ENCODE measurements at regions not wholly inside any gene's neighbourhood (a gene's known extent, or its start where the extent isn't known, plus 50 kb on each side); places are given as distances from the start of the nearest gene placed in this dataset.

DNA sequence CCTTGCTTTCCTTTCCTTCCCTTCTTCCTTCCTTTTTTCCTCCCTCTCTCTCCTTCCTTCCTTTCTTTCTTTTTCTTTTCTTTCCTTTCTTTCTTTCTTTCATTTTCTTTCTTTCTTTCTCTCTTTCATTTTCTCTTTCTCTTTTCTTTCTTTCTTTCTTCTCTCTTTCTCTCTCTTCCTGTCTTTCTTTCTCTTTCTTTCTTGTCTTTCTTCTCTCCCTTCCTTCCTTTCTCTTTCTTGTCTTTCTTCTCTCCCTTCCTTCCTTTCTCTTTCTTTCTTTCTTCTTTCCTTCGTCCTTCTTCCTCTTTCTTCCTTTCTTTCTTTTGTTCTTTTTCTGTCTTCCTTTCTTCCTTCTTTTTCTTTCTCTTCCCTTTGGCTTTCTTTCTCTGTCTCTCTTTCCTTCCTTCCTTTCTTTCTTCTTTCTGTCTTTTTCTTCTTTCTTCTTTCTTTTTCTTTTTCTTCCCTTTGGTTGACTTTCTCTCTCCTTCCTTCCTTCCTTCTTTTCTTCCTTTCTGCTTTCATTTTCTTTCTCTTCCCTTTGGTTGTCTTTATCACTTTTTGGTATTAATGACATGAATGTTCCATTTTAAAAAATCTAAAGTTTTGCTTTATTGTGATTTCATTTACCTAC is 496.4 kb upstream of the CBLB start:
- no peak for DNase-seq

DNA sequence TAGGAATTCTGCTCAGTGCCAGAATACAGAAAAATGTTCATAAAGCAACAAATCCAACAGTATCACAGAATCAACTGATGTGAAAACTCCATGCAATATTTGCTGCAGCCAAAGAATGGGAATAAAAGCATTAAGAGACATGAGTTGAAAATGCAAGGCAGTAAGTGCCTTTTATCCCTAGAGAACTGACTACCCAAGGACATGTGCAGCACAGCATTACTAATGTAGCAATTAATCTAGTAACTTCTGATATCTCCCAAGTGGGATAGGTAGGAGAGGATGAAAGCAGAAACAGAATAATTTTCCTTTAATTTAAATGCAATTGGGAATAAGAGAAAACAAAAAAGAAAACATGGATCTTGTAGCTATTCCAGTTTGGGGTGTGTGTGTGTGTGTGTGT is 497.5 kb upstream of the CBLB start:
- DNase-seq: no peak

DNA sequence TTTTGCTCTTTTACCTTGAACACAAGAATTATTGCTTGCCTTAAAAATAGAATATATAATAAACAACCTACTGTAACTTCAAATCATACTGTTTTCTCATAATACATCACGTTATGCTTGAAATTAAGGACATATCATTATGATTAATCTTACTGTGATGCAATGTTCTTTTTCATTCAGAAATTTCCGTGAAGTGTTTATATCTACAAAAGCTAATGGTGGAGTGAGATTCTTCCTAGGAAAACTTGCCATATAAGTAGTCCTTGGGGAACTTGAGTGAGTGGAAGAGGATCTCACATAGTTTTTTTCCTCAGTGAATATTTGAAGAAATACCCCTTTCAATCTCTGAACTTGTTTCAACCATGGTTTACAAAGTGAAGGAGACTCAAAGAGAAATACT is 498.7 kb upstream of the CBLB start:
- no peak for DNase-seq

DNA sequence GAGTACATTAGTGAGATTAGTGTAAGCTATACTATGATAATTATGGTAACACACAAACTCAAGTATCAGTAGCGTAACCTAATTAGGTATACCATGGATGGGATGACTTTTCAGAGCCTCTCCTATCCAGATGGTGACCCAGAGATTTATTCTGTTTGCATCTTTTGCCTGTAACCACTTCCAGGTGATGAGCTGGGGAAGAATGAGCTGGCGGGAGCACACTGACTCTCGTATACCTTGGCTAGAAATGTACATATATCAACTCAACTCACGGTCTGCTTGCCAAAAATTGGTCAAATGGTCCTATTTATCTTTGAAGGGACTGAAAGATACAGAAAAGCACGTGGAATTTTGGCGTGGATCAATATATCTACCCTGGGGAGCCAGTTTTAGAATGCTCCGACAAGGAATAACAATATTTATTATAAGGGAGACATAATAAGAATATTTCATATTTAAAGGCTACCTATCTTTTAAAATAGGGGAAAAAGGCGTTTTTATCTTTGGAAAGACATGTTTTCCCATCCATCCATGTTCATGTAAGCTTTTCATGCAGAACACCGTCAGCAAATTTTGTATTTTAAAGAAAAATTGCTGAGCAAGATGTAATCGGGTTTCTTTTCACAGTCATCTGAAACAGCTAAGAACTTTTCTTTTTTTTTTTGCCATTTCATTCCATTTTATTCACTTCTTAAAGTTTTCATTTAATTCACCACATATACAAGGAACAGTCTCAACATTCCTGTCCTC is 502.6 kb upstream of the CBLB start:
- DNase-seq: no peak

DNA sequence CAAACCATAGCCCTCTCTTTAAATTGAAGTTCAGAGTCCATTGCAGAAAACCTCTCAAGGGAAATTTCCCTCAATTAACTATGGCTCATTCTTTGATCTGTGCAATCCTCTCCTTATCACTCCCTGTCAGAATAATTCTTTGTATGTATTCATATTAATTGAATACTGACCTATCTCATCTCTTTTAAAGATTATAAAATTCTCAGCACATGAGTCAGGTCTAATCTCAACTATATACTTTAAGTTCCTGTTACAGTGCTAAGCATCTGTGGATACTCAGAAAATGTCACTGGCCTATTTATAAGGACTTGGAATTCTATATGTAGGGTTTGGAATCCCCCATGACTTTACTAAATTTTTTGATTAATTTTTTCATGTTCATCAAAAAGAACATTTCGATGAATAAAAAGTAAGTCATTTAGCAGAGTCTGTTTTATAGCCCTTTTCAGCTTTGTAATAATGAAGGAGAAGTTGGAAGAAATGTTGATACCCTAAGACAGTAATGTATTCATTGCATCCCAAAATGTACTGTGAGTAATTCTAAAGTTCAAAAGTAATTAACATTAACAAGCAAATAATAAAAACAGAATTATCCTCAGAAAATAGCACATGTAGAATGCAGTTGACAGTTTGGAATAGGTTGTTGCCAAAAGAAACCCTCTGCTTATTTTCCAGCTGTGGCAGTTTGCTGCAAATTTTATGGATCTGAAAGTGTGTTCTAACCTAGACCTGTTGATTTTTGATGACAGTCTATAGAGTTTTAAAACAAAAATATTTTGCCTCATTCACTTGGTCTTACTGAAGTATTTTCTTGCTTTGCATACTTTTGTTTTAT is 503.4 kb upstream of the CBLB start:
- DNase-seq: no peak

DNA sequence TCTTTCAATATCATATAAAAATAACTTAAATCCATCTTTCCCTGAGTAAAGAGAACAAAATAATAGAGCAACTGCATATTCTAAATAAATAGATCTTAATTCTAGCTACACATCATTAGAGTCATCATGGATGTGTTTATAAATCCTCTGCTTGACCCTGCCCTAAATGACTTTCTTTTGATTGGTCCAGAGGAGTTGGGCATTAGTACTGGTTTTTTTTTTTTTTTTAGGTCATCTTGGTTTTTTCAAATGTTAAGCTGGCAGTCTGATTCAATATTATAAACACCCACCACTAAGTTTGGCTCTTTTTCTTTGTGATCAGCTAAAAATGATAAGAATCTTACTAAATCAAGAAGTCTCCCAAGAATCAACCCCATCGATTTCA is 504.0 kb upstream of the CBLB start:
- DNase-seq: no peak

DNA sequence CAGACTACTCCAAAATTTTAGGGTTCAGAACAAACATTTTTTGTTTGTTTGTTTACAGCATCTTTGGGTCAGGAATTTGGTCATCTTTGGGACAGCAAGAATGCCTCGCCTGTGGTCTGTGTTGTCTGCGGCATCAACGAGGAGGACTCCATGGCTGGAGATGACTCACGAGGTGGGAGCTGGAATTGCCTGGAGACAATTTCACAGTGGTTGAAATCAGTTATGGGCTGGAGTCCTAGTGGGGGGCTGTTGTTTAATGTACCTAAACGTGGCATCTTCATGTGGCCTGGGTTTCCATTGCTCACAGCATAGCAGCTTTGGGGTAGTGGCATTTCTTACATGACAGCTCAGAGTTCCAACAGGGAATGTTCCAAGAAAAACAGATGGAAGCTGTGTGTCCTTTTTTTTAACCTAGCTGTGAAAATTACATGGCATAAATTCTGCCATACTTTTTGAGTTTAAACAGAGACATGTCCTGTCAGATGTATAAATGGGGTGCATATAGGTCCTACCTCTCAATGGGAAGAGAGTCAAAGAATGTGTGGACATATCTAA is 507.3 kb upstream of the CBLB start:
- DNase-seq: peak; percentile 62

DNA sequence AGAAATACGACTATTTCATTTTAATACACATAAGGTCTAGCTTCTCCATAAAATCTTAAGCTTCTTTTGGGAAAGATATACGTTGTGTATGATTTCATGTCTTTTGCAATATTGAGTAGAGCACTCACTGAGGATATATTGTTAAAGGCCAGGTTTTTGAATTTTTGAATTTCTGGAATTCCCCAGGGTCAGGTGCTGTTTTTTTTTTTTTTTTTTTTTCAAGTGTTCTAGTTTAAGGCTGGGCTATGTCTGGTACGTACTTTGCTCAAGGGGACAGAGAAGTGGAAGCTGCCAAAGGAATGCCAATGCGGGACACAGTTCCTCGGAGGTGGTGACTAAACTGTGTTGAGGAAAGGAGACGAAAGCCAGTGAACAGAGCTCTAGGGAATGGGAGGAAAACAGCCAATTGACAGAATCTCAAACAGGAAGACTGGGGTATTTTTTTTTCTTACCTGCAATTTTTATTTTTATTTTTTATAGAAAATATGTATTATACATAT is 510.5 kb upstream of the CBLB start:
- DNase-seq: peak; percentile 84

DNA sequence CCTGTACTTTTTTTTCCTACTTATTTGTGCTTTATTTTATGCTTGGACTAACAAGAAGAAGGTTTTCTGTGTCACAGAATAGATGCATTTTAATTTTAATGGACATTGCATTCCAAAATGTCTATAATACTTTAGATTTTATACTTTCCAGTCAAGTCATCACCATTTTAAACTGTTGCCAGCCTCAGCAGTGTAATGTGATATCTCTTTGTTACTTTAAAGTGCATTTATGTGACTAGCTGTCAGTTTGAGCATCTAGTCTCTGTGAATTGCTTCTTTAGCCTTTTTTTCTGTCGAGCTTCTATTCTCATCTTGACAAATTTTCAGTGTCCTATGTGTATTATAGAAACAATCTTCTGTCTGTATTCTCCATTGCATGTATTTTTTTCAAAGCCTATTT is 511.4 kb upstream of the CBLB start:
- DNase-seq: no peak

DNA sequence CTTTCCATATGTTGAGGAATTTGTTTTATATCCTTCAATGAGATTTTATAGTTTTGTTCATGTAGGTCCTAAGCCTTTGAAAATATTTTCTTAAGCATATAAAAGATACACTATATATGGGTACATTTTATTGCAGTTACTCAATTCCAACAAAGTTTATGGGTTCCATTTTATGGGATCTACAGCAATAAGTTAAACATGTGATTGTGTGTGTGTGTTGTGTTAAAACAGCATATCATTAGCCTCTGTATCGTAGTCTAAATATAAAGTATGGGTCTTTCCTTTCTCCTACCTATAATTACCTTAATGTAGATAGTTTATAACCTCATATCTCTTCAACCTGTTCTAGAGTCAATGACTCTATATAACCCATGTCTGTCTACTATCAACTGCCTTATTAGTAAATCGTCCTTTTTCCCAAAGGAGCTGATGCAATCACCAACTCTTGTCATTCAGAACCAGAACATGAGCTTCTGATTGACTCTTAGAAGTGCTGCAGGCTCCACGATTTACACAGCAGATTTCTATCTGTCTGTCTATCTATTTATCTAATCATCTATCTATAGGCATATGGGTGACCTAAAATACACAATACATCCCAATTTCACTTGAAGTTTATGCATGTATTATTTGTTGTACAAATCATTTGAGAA is 512.6 kb upstream of the CBLB start:
- DNase-seq: no peak

DNA sequence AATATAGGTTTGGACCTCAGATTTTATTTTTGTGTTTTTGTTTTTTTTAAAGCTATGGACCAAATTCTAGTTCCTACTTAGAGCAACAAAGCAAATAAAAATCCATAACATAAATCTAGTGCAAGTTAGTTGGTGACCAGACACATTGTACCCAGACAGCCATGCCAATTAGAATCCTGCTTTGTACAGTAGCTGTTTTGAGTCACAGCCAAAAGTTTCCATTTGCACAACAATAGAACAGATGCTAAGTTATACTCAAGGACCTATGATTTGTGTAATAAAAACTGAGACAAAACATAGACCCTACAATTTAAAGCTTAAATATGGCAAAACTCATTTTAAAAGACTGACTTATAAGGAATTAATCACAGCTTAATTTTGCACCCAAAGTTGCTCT is 513.1 kb upstream of the CBLB start:
- no peak for DNase-seq

DNA sequence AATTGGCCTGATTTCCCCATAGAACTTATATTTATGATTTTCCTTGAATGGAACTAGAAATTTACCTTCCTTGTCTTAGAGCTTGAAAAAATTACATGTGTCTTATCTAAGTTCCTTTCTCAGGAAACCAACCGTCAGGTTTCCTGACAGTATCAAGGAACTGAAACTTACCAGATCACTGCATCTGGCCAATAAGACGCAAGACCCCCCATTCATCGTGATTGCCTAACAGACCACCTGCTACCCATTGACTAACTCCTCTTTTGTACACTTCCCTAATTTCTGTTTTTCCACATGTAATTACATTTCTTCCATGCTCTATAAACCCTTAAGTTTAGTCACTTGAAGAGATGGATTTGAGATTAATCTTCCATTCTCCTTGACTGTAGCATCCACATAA is 517.2 kb upstream of the CBLB start:
- no peak for DNase-seq

DNA sequence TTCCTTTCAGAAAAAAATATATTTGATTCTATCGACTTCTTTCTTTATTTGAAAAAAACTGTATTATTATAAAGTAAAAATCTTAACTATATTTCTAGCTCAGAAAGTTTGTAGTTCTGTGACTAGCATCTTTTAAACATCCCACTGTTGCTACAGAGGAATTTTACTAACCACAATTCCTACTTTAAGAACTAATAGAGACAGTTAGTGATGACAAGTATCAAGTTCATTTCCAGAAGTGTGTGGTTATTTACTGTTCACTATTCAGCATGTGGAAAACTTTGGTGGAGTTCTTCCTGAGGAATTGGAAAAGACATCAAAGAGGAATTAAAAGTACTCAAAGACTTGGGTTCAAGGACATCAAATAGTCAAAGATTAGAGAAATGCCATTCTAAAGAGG is 524.1 kb upstream of the CBLB start:
- no peak for DNase-seq

DNA sequence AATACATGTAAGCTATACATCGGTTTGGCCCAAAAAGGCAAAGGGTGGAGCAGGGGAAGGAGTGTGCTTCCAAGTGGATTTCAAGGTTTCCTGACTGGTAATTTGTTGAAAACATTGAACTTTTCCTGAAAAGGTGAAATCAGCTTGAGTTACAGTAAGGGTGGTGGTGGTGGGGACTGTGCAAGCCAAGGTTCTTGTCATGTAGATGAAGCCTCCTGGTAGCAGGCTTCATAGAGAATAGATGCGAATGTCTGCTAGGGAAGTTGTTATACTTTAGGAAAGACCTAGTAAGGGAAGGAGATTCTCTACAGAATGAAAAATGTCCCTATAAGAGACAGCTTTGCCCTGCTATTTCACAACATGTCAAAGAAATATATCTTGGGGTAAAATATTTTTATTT is 528.2 kb upstream of the CBLB start:
- no peak for DNase-seq

DNA sequence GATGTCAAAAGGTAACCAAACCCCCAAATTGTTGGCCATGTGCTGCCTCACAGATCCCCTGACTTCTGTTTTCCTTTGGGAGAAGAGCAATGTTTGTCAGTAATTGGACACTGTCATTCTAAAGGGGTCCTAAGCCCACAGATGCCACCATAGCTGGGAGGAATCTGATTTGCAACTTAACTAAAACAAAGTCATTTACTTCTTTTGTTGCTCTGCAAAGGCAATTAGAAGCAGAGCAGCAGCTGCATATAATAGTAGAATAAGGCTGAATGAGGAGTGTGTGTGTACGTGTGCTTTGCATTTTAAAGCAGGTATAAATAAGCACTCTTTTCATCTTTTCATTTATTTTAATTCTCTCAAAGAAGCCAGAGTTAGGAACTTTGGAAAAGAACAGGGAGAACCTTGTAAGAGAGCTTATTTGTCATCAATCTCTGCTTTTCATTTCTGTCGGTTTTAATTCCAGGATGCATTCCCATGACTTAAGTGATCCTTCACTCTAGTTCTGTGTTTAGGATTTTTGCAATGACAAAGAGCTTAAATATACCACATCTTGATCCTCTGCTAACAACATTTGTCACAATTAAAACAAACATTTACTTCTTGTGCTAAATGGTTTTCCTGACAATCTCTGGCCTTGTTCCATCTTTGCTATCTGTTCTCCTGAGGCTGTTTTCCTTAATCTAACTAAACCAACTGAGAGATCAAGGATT is 530.2 kb upstream of the CBLB start:
- no peak for DNase-seq

DNA sequence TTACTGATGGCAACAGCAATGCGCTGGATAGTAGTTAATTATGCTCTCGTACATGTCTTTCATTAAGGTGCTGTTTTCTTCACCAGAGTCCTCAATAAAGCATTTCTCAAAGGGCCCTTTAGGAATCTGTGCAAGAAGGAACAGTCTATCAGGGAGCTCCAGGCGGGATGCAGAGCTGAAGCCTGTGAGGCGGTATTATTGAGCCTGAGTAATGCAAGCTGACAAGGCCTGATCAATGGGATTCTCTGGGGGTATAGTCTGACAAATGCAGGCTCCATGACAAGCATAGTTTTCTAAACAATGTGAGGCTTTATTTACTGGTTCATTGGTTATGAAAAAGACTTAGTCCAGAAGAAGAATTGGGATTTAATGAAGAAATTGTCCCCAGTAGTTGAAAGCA is 530.9 kb upstream of the CBLB start:
- no peak for DNase-seq

DNA sequence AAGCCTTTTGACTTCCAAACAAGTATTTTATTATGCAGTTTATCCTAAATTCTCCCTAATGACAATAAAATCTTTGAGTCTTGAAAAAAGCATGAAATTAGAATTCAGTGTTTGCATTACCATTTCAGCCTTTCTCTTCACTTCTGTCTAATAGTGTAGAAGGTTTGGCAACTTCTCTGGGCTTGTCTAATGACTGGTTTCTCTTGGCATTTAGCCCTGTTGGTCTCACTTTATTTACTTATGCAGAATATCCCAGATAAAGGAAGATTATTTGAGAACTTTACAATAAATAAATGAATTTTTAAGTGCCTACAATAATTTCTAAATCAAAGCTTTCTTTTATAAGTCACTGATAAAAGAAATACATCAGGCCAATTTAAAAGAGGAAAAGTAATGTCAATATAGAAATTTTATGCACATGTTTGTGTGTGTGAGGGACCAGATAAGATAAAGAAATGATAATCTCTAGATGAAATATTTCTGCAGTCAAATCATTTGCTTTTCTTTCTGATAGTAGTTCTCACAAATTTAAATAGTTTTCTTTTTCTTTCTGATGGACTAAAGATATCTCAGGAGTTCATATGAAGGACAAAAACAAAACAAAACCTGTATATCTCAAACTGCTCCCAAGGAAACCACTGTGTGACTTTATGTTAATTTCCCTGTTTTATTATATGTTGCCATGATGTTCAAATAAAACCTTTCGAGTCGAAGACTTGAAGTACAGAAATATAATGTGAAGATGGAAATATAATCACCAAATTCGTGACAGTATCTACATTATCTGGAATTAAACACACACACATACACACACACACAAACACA is 533.1 kb upstream of the CBLB start:
- DNase-seq: no peak

DNA sequence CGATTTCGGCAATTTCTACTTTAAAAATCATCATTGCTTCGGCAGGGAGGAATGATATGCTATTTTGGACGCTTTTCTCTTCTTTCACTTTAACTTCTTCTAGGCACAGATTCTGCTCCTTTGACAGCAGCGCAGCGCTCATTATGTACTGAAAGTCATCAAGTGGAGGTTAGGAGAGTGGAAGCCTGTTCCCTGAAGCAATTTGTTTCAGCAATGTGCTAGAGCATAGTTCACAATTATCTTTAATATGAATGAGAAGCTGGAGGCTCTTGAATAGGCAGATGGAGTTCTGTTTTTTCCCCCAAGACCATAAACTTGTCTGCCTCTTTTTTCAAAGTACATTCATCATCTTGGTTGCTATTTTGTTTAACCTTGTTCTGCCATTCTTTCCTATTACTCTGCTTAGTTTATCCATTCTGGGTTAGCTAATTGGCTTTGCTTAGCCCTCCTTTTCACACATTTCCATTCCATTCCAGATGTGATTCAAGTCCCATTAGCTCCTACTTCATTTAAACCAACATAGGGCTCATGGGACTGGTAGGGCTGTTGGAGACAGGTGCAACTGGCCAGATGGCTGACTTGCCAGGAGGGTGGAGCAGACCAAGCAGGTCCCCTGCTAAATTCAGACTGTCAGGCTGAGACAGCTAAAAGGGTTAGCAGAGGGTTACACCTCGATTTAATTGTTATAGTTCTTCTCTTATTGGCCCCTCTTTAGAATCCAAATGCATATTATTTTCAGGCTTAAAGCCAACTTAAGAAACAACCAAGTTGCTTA is 534.7 kb upstream of the CBLB start:
- DNase-seq: no peak

DNA sequence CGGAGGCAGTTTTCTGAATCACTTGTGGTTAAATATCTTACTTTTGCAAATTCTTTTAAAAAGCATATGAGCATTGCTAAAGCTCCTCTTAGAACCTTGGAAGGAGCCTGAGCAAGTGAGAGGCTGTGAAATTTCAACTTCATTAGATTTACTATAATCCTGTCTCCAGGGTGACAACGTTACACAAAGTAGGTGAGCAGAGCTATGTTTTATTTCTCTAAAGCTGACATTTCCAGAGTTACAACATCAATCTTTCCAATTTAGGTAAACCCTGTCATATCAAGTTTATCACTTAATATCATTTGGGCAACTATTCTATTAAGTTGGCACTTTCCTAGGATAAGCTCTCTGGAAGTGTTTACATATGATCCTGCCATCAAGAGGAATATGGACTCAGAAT is 544.9 kb upstream of the CBLB start:
- no peak for DNase-seq

DNA sequence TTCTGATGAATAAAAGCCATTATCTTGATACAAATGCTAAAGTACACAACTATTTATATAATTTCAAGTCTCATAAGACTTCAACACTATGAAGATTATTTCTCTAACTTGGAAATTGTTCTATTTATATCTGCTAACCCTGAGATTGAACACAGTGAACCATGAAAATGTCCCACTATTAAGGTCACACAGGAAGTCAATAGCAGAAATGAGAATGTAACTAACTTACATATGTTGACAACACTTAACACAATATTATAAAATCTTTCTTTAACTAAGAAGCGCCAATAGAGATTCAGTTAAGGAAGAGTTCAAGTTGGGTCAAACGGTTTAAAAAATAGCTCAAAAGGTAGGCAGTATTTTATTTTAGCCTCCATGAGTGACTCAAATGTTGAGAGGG is 551.8 kb upstream of the CBLB start:
- no peak for DNase-seq

DNA sequence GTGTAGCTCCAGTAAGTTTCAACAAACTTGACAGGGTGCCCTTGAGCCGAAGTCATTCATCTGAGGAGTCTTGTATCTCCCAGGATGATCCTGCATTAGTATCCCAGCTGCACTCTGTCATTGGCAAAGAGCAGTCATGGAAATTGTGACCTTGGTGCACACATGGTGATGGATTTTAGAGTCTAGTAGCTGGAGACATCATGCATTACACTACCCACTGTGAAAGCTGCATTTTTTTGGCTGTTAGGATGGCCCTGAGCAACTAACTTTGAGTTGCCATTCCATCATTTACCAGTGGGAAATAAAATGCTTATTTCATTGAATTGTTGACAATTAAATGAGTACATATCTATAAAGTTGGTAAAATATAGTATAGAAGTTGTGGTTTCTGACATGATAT is 552.6 kb upstream of the CBLB start:
- no peak for DNase-seq

All from islet precursor cell (in vitro differentiated cells).